ENCODE measurements at regions not wholly inside any gene's neighbourhood (a gene's known extent, or its start where the extent isn't known, plus 50 kb on each side); places are given as distances from the start of the nearest gene placed in this dataset.
A peak's percentile ranks its signal among the peaks of the same experiment; 100 is the strongest.

- Histone ChIP-seq H3K9me3 (no peaks in the 10 kb centered on the region), H3K27ac (no peak overlapping the region), H3K4me1 (no peaks in the 10 kb centered on the region), H3K36me3 (no peaks in the 10 kb centered on the region), H3K27me3 (peaks cover 0 to 4% (median 0%) of the 10 kb centered on the region in 4 donors), H3K4me3 (no peak overlapping the region)
- peak in 1 of 6 donors; percentile 22 for DNase-seq
- peak; percentile 76 to 89 (median 80) for ATAC-seq
- 14 to 19% methylated on average over 2 of the region's 2 CpGs for WGBS, 2 donors
- intact Hi-C loops (cut with DNase I), result no loop called here
- no peak for TF ChIP-seq CTCF (IDR thresholded peaks at IDR 0.05)
- FAIRE-seq, result no peak
These were observed 142.4 kb downstream of the ANXA2 start for GRCh38 chr15:60255390-60255789.

DNA sequence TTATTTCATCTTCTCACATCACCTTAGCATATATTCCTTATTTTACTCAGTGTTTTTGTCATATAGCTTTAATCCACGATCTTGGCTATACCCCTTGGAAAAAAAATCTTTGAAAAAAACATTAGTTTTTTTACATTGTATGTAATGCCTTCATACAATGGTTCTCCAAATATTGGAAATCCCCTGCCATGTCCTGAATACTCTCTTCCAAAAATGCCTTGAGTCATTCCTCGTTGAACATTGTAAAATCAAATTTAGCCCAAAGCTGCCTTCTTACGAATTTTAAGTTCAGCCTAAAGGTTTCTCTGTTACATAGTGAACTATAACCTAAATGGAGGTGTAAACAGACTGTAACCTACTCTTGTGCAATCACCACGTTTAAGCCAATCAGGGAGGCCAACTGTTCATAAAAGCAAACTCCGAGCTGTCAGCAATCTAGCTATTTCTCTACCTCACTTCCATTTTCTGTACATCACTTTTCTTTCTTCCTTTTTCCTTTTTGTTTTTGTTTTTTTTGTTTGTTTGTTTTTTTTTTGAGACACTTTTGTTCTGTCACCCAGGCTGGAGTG lies 140.1 kb downstream of the ANXA2 start:
- Histone ChIP-seq H3K27ac (no peak overlapping the region), H3K4me3 (no peak overlapping the region), H3K36me3 (no peaks in the 10 kb centered on the region), H3K4me1 (no peaks in the 10 kb centered on the region), H3K27me3 (peaks cover 0 to 4% (median 0%) of the 10 kb centered on the region in 4 donors), H3K9me3 (no peaks in the 10 kb centered on the region)
- DNase-seq (no peak), FAIRE-seq (no peak), ATAC-seq (no peak)
- 57 to 66% methylated on average over 5 of the region's 5 CpGs for WGBS, 2 donors
- no peak for TF ChIP-seq CTCF (IDR thresholded peaks at IDR 0.05)
- intact Hi-C loops (cut with DNase I), result no loop called here

GRCh38 chr15:60259469-60259868 lies 138.3 kb downstream of the ANXA2 start:
- Histone ChIP-seq H3K27me3 (no peaks in the 10 kb centered on the region), H3K9me3 (no peaks in the 10 kb centered on the region), H3K4me3 (no peak overlapping the region), H3K36me3 (no peaks in the 10 kb centered on the region), H3K27ac (no peak overlapping the region), H3K4me1 (no peaks in the 10 kb centered on the region)
- DNase-seq (no peak), ATAC-seq (no peak), FAIRE-seq (no peak)
- WGBS, 2 donors, result 74 to 76% methylated on average over 1 of the region's 1 CpG
- intact Hi-C loops (cut with DNase I), result no loop called here
- no peak for TF ChIP-seq CTCF (IDR thresholded peaks at IDR 0.05)

- FAIRE-seq, result no peak
- 50% methylated on average over 4 of the region's 4 CpGs for WGBS, 2 donors
- H3K36me3 ChIP-seq, result no peaks in the 10 kb centered on the region
- intact Hi-C loops (cut with DNase I), result no loop called here
- no peak overlapping the region for H3K4me3 ChIP-seq
- no peaks in the 10 kb centered on the region for H3K9me3 ChIP-seq
- H3K4me1 ChIP-seq, result no peaks in the 10 kb centered on the region
- no peaks in the 10 kb centered on the region for H3K27me3 ChIP-seq
- ATAC-seq, result no peak
- no peak for DNase-seq
- no peak overlapping the region for H3K27ac ChIP-seq
- no peak for TF ChIP-seq CTCF (IDR thresholded peaks at IDR 0.05)
These were observed 133.7 kb downstream of the ANXA2 start for GRCh38 chr15:60264088-60264487.

GRCh38 chr15:60264566-60264965 lies 133.2 kb downstream of the ANXA2 start:
- 59 to 70% methylated on average over 4 of the region's 4 CpGs for WGBS, 2 donors
- Histone ChIP-seq H3K4me3 (no peak overlapping the region), H3K36me3 (no peaks in the 10 kb centered on the region), H3K9me3 (no peaks in the 10 kb centered on the region), H3K27me3 (no peaks in the 10 kb centered on the region), H3K4me1 (no peaks in the 10 kb centered on the region), H3K27ac (no peak overlapping the region)
- TF ChIP-seq CTCF (IDR thresholded peaks at IDR 0.05), result no peak
- ATAC-seq (no peak), FAIRE-seq (no peak), DNase-seq (no peak)
- intact Hi-C loops (cut with DNase I), result no loop called here
